ENCODE measurements at regions not wholly inside any gene's neighbourhood (a gene's known extent, or its start where the extent isn't known, plus 50 kb on each side); places are given as distances from the start of the nearest gene placed in this dataset.

DNA sequence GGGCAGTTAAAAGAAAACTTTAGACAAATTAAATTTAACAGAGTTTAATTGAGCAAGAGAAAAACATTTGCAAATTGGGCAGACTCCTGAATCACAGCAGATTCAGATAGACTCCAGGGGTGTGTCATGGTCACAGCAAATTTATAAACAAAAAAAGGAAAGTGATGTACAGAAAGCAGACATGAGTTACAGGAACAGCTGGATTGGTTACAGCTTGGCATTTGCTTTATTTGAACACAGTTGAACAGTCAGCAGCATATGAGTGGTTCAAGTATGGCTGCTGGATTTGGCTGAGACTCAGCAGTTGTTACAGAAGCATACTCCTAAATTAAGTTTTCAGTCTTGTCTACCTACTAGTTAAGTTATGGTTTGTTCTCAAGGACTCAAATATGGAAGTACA, 82.3 kb upstream of the NYAP2 start:
- no peak for TF ChIP-seq CTCF (conservative IDR thresholded peaks at IDR 0.05; ENCODE audit: low read length)
- no peak for DNase-seq (ENCODE audit: low read depth)
- no peak overlapping the region for H3K4me3 ChIP-seq (ENCODE audit: low read length)

DNA sequence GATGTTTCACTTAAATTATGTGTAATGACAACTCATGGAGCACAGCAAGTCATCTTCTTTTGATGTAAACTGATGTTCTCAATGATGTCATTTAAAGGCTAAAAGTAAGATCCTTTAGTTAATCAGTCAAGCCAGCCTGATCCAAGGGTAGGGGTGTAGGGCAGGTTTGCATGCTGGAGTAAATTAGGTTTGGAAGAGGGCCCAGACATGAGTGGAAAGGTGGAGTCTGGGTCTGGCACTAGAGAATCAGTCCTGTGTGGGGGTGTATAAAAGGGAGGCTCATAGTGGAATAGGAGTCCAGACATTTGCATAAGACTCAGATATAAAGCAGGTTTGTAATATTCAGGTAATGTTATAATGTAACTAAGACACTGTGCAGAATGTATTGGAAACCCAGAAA, 88.8 kb upstream of the NYAP2 start:
- DNase-seq (ENCODE audit: low read depth): no peak
- no peak for TF ChIP-seq CTCF (conservative IDR thresholded peaks at IDR 0.05; ENCODE audit: low read length)
- H3K4me3 ChIP-seq (ENCODE audit: low read length): no peak overlapping the region

DNA sequence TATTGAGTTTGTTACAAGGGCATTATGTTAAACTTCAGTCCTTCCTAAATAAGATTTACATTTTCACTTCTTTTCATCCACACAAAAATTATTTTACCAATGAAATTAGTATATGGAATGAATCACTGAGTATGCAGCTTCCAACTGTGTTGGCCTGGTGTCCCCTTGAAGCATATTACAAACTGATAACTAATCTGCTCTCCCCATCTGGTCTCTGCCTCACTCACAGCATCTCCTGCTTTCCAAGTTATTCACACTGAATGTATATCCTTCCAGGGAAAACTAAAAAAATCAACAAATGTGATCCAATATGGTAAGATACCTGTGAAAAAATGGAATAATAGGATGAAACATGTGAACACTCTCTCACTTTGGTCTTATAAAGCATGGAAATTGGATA, 90.0 kb upstream of the NYAP2 start:
- no peak overlapping the region for H3K4me3 ChIP-seq (ENCODE audit: low read length)
- no peak for DNase-seq (ENCODE audit: low read depth)
- no peak for TF ChIP-seq CTCF (conservative IDR thresholded peaks at IDR 0.05; ENCODE audit: low read length)

- no peak overlapping the region for H3K4me3 ChIP-seq (ENCODE audit: low read length)
- TF ChIP-seq CTCF (conservative IDR thresholded peaks at IDR 0.05; ENCODE audit: low read length): no peak
- DNase-seq (ENCODE audit: low read depth): no peak
Measured at GRCh38 chr2:225296951-225297350, 102.6 kb upstream of the NYAP2 start.

- DNase-seq (ENCODE audit: low read depth): no peak
- H3K4me3 ChIP-seq (ENCODE audit: low read length): no peak overlapping the region
- TF ChIP-seq CTCF (conservative IDR thresholded peaks at IDR 0.05; ENCODE audit: low read length): no peak
Measured at GRCh38 chr2:225295102-225295501, 104.4 kb upstream of the NYAP2 start.

DNA sequence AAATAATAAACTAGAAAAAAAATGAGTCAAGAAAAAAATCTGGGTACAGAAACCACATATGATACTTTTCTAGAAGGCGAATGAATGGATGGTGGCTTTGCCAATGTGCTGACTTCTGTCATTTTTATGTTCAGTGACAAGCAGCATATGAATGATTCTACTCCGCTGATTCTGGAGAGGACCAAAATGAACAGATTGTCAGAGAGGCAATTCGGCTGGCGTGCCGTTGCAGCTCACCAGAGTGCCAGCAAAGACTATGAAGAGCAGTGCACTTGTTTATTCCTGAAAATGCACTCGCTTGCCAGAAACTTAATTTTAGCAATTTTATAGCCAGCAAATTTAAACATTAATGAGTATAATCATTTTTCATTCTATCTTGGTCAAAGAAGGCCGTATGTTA, 105.9 kb upstream of the NYAP2 start:
- no peak overlapping the region for H3K4me3 ChIP-seq (ENCODE audit: low read length)
- no peak for TF ChIP-seq CTCF (conservative IDR thresholded peaks at IDR 0.05; ENCODE audit: low read length)
- no peak for DNase-seq (ENCODE audit: low read depth)

DNA sequence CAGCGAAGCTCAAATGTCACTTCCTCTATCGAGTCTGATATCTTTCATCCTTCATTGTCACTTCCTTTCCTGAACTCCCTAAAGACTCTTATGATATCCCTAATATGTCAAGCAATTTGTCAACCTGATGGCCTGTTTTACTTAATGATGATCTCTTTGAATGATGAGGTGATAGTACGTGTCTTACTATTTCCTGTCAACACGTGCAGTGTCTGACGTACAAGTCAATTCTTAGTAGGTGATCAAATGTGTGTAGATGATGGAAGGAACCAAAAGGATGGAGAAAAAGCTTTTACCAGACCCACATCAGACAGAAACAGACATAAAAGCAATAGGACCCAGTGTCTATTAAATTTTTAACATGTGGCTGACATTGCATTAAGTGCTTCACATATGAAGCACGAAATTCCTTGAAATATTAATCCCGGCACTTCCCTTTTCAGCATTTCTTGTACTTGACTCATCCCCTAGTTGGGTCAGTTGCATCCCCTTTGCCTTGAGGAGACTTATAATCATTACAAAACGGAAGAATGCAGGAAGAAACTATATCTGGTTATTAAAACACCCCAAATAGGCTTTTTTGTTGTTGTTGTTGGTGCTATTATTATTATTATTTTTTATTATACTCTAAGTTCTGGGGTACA, 108.6 kb upstream of the NYAP2 start:
- DNase-seq (ENCODE audit: low read depth): no peak
- H3K4me3 ChIP-seq (ENCODE audit: low read length): no peak overlapping the region
- TF ChIP-seq CTCF (conservative IDR thresholded peaks at IDR 0.05; ENCODE audit: low read length): no peak
